HCT116 (cell line): ENCODE measurements at regions not wholly inside any gene's neighbourhood (a gene's known extent, or its start where the extent isn't known, plus 50 kb on each side); places are given as distances from the start of the nearest gene placed in this dataset.

ENCODE experiments used
- ATAC-seq: fragments of 200-7000 bp; cut with Tn5 transposase; 2 replicates; pipeline ENCODE4 v1.9.1; 2020; ENCODE audit warnings: mild to moderate bottlenecking, moderate library complexity
- BruUV-seq: library from RNA; stranded (reverse); fragments of 400-500 nt; replicated peaks from 2 replicates; lab custom pipeline; 2021; lab: Mats Ljungman, UMichigan
- CTCF ChIA-PET: fragments of 300-600 bp; sonication (Branson Sonifier 250); formaldehyde crosslinking; loops from one replicate; lab custom pipeline; 2021; ENCODE audit warnings: antibody characterized with exemption; lab: Charles Lee
- POLR2A ChIA-PET: fragments of 300-600, 350-600 bp; sonication (Branson Sonifier 250); formaldehyde crosslinking; loops from one replicate; lab custom pipeline; 2021; ENCODE audit warnings: antibody characterized with exemption; lab: Charles Lee
- RAD21 ChIA-PET, 2 experiments: fragments of 300-600 bp; sonication (Branson Sonifier 250); formaldehyde crosslinking; loops; one replicate each; lab custom pipeline; 2023; ENCODE audit warnings: low total read pairs in 2 of 2; ENCODE audit not compliant: uncharacterized antibody in 2 of 2, unreplicated experiment in 2 of 2, low non-redundant PET in 1 of 2; lab: Charles Lee
- DNase-seq: peaks from one replicate; pipeline ENCODE4 v3.0.0-alpha.2; 2010; ENCODE audit warnings: low read depth, low spot score
- H2AFZ ChIP-seq: fragments of 200-600 bp; shearing (Covaris generic), sonication (generic); 2 replicates; pipeline ENCODE4 v1.6.1; 2017; ENCODE audit warnings: low read depth, mixed run types, mixed read lengths, antibody characterized with exemption, low read length; ENCODE audit not compliant: poor library complexity, severe bottlenecking
- H3K27ac ChIP-seq: 2 replicates; pipeline ENCODE4 v1.5.1; 2012; ENCODE audit warnings: low read depth, low read length
- H3K27me3 ChIP-seq: fragments of 200-600 bp; sonication (generic); 2 replicates; pipeline ENCODE4 v1.6.1; 2016; ENCODE audit warnings: mixed run types, low read length, mixed read lengths; ENCODE audit not compliant: insufficient read depth
- H3K36me3 ChIP-seq, 2 experiments: fragments of 200-500 bp in 1 of 2; fragments of 200-600 bp in 1 of 2; sonication (Bioruptor generic) in 1 of 2; sonication (generic) in 1 of 2; 2 replicates each; pipeline versions ENCODE4 v1.5.1 to v1.6.1; 2014 to 2016; ENCODE audit warnings: low read length in 2 of 2, inconsistent platforms in 1 of 2, mixed read lengths in 1 of 2, mixed run types in 1 of 2; ENCODE audit not compliant: insufficient read depth in 2 of 2, control insufficient read depth in 1 of 2
- H3K4me1 ChIP-seq, 2 experiments: fragments of 200-600 bp in 1 of 2; sonication (generic) in 1 of 2; 2 replicates each; pipeline versions ENCODE4 v1.5.1 to v1.6.1; 2012 to 2017; ENCODE audit warnings: low read length in 2 of 2, inconsistent platforms in 1 of 2, mild to moderate bottlenecking in 1 of 2, mixed read lengths in 1 of 2, mixed run types in 1 of 2, moderate library complexity in 1 of 2; ENCODE audit not compliant: insufficient read depth in 2 of 2, control insufficient read depth in 1 of 2
- H3K4me2 ChIP-seq: fragments of 200-600 bp; sonication (generic); 2 replicates; pipeline ENCODE4 v1.6.1; 2017; ENCODE audit warnings: mixed run types, low read length, mixed read lengths
- H3K4me3 ChIP-seq, 2 experiments: fragments of 200-600 bp in 1 of 2; sonication (generic) in 1 of 2; replicated peaks in 1 of 2; 2 replicates each; pipeline ENCODE4 v1.5.1; 2011 to 2016; ENCODE audit warnings: low read length in 2 of 2, control low read depth in 1 of 2, low read depth in 1 of 2, mild to moderate bottlenecking in 1 of 2, mixed read lengths in 1 of 2, mixed run types in 1 of 2
- H3K79me2 ChIP-seq: fragments of 200-600 bp; sonication (generic); 2 replicates; pipeline ENCODE4 v1.6.1; 2017; ENCODE audit warnings: mild to moderate bottlenecking, mixed run types, low read length, moderate library complexity, mixed read lengths; ENCODE audit not compliant: insufficient read depth
- H3K9ac ChIP-seq: fragments of 200-600 bp; sonication (generic); 2 replicates; pipeline ENCODE4 v1.6.1; 2016; ENCODE audit warnings: low read length, mixed read lengths
- H3K9me2 ChIP-seq: fragments of 200-600 bp; sonication (generic), shearing (Covaris generic); 2 replicates; pipeline ENCODE4 v1.6.1; 2017; ENCODE audit warnings: mixed run types, mild to moderate bottlenecking, moderate library complexity; ENCODE audit not compliant: insufficient read depth
- H3K9me3 ChIP-seq, 2 experiments: fragments of 200-500 bp in 1 of 2; fragments of 200-600 bp in 1 of 2; sonication (Bioruptor generic) in 1 of 2; sonication (generic) in 1 of 2; 2 replicates each; pipeline ENCODE4 v1.6.1; 2014 to 2017; ENCODE audit warnings: low read length in 2 of 2, mixed read lengths in 2 of 2, inconsistent platforms in 1 of 2, low read depth in 1 of 2, mild to moderate bottlenecking in 1 of 2, mixed run types in 1 of 2, moderate library complexity in 1 of 2; ENCODE audit not compliant: control insufficient read depth in 1 of 2, insufficient read depth in 1 of 2
- H4K20me1 ChIP-seq: fragments of 200-600 bp; sonication (generic), shearing (Covaris generic); 2 replicates; pipeline ENCODE4 v1.6.1; 2017; ENCODE audit warnings: mixed run types, mild to moderate bottlenecking, moderate library complexity; ENCODE audit not compliant: insufficient read depth
- CEBPB ChIP-seq: IDR thresholded peaks from 2 replicates; pipeline ENCODE4 v1.6.1; 2012; ENCODE audit warnings: low read depth
- ELF1 ChIP-seq: IDR thresholded peaks from 2 replicates; pipeline ENCODE4 v1.6.1; 2012; ENCODE audit warnings: low read depth, borderline replicate concordance
- EZH2 ChIP-seq: fragments of 200-600 bp; sonication (generic); IDR thresholded peaks from 2 replicates; pipeline ENCODE4 v1.6.1; 2017; ENCODE audit warnings: antibody characterized with exemption, mixed run types
- EZH2phosphoT487 ChIP-seq: fragments of 200-600 bp; IDR thresholded peaks from 2 replicates; pipeline ENCODE4 v1.6.1; 2018; ENCODE audit warnings: antibody characterized with exemption, borderline replicate concordance
- FOSL1 ChIP-seq: IDR thresholded peaks from 2 replicates; pipeline ENCODE4 v1.6.1; 2012; ENCODE audit warnings: low read depth
- JUND ChIP-seq: IDR thresholded peaks from 2 replicates; pipeline ENCODE4 v1.6.1; 2012
- POLR2AphosphoS5 ChIP-seq: IDR thresholded peaks from 2 replicates; pipeline ENCODE4 v1.6.1; 2011; ENCODE audit warnings: mild to moderate bottlenecking, low read depth, low read length, moderate library complexity
- SIN3A ChIP-seq: IDR thresholded peaks from 2 replicates; pipeline ENCODE4 v1.6.1; 2012; ENCODE audit warnings: low read depth
- SRF ChIP-seq: IDR thresholded peaks from 2 replicates; pipeline ENCODE4 v1.6.1; 2012; ENCODE audit warnings: low read depth
- intact Hi-C: fragments of 100-400 bp; cut with micrococcal nuclease; formaldehyde crosslinking; loops from 2 replicates; pipeline ENCODE4 v1.10.0; 2022
- TF ChIP-seq, protein P1 (sequence below): IDR thresholded peaks from 2 replicates; pipeline ENCODE4 v1.6.1; 2012; ENCODE audit warnings: low read depth

GRCh38 chr4:27861802-27862201 is 1001.2 kb downstream of the STIM2 start (continued):
- TF ChIP-seq, protein P1, sequence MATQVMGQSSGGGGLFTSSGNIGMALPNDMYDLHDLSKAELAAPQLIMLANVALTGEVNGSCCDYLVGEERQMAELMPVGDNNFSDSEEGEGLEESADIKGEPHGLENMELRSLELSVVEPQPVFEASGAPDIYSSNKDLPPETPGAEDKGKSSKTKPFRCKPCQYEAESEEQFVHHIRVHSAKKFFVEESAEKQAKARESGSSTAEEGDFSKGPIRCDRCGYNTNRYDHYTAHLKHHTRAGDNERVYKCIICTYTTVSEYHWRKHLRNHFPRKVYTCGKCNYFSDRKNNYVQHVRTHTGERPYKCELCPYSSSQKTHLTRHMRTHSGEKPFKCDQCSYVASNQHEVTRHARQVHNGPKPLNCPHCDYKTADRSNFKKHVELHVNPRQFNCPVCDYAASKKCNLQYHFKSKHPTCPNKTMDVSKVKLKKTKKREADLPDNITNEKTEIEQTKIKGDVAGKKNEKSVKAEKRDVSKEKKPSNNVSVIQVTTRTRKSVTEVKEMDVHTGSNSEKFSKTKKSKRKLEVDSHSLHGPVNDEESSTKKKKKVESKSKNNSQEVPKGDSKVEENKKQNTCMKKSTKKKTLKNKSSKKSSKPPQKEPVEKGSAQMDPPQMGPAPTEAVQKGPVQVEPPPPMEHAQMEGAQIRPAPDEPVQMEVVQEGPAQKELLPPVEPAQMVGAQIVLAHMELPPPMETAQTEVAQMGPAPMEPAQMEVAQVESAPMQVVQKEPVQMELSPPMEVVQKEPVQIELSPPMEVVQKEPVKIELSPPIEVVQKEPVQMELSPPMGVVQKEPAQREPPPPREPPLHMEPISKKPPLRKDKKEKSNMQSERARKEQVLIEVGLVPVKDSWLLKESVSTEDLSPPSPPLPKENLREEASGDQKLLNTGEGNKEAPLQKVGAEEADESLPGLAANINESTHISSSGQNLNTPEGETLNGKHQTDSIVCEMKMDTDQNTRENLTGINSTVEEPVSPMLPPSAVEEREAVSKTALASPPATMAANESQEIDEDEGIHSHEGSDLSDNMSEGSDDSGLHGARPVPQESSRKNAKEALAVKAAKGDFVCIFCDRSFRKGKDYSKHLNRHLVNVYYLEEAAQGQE = no peak
- no peak for TF ChIP-seq JUND
- no peak for TF ChIP-seq SIN3A
- no peak for TF ChIP-seq POLR2AphosphoS5

GRCh38 chr4:27873596-27873995 is 1013.0 kb downstream of the STIM2 start:
- BruUV-seq = no TSS peak
- H3K9me3 ChIP-seq = no peaks in the 10 kb centered on the region
- DNase-seq (no peak), ATAC-seq (no peak)
- no peaks in the 10 kb centered on the region for H3K27me3 ChIP-seq
- H2AFZ ChIP-seq = no peak overlapping the region
- POLR2A ChIA-PET = no interaction called here
- CTCF ChIA-PET = no interaction called here
- intact Hi-C loops = no loop called here
- RAD21 ChIA-PET = no interaction called here
- H3K27ac ChIP-seq = no peak overlapping the region
- no peak overlapping the region for H3K9ac ChIP-seq
- no peak overlapping the region for H3K4me2 ChIP-seq
- TF ChIP-seq EZH2 = no peak
- no peaks in the 10 kb centered on the region for H3K79me2 ChIP-seq
- no peaks in the 10 kb centered on the region for H3K9me2 ChIP-seq
- no peaks in the 10 kb centered on the region for H4K20me1 ChIP-seq
- no peak overlapping the region for H3K4me3 ChIP-seq
- H3K4me1 ChIP-seq = no peaks in the 10 kb centered on the region
- no peaks in the 10 kb centered on the region for H3K36me3 ChIP-seq

- ChIA-PET CTCF (no interaction called here), RAD21 (no interaction called here), POLR2A (no interaction called here)
- intact Hi-C loops = no loop called here
- no peaks in the 10 kb centered on the region for H3K36me3 ChIP-seq
- no peak overlapping the region for H3K27ac ChIP-seq
- no peaks in the 10 kb centered on the region for H3K9me3 ChIP-seq
- DNase-seq (no peak), ATAC-seq (no peak)
- no peak for TF ChIP-seq ELF1
- TF ChIP-seq FOSL1 = no peak
- no peak for TF ChIP-seq CEBPB
- TF ChIP-seq POLR2AphosphoS5 = no peak
- TF ChIP-seq SRF = no peak
- no peak for TF ChIP-seq EZH2
- TF ChIP-seq JUND = no peak
- no peak for TF ChIP-seq EZH2phosphoT487
- no peaks in the 10 kb centered on the region for H3K27me3 ChIP-seq
- no peak overlapping the region for H3K4me2 ChIP-seq
- no peaks in the 10 kb centered on the region for H3K4me1 ChIP-seq
- no peak overlapping the region for H3K9ac ChIP-seq
- H2AFZ ChIP-seq = no peak overlapping the region
- no peak overlapping the region for H3K4me3 ChIP-seq
- no peaks in the 10 kb centered on the region for H3K9me2 ChIP-seq
- no TSS peak for BruUV-seq
- H4K20me1 ChIP-seq = no peaks in the 10 kb centered on the region
- H3K79me2 ChIP-seq = no peaks in the 10 kb centered on the region
Observed at GRCh38 chr4:27881705-27882104, 1021.1 kb downstream of the STIM2 start.
